ENCODE measurements at regions not wholly inside any gene's neighbourhood (a gene's known extent, or its start where the extent isn't known, plus 50 kb on each side); places are given as distances from the start of the nearest gene placed in this dataset.

DNA sequence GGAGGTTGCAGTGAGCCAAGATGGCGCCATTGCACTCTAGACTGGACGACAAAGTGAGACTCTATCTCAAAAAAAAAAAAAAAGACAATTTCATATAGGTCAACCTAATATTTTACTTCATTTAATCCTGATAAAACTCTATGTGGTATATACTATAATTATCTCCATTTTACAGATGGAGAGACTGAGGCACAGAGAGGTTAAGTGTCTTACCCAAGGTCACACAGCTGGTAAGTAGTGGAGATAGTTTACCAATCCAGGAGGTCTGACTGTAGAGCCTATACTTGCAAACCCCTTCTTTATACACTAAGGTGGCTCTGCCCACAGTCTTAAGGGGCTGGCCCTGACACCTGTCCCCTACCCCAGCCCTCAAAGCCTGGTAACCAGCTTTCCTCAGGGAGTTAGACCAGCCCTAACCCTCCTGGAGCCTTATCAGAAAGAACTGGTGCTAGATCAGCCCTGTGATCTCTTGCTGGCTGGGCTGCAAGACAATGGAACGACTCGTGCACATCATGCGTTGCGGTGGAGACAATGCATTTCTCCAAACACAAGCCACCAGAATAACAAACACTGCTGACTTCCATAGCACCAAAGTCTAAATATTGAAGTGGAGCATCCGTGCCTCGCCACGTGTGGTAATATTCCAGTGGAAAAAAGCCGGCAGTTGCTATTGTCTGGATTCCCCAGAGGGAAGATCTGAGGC, 60.0 kb upstream of the SMAD3 start:
- no peak overlapping the region for H3K27ac Mint-ChIP-seq (ENCODE audit: unreplicated experiment)
- no peaks in the 10 kb centered on the region for H3K36me3 Mint-ChIP-seq (ENCODE audit: low read depth, unreplicated experiment)
- DNase-seq (ENCODE audit: low spot score): no peak
- no peak overlapping the region for H3K4me3 Mint-ChIP-seq (ENCODE audit: unreplicated experiment)
- no peaks in the 10 kb centered on the region for H3K4me1 Mint-ChIP-seq (ENCODE audit: unreplicated experiment)
- H3K9me3 Mint-ChIP-seq (ENCODE audit: unreplicated experiment): no peaks in the 10 kb centered on the region
- TF ChIP-seq, protein P1, sequence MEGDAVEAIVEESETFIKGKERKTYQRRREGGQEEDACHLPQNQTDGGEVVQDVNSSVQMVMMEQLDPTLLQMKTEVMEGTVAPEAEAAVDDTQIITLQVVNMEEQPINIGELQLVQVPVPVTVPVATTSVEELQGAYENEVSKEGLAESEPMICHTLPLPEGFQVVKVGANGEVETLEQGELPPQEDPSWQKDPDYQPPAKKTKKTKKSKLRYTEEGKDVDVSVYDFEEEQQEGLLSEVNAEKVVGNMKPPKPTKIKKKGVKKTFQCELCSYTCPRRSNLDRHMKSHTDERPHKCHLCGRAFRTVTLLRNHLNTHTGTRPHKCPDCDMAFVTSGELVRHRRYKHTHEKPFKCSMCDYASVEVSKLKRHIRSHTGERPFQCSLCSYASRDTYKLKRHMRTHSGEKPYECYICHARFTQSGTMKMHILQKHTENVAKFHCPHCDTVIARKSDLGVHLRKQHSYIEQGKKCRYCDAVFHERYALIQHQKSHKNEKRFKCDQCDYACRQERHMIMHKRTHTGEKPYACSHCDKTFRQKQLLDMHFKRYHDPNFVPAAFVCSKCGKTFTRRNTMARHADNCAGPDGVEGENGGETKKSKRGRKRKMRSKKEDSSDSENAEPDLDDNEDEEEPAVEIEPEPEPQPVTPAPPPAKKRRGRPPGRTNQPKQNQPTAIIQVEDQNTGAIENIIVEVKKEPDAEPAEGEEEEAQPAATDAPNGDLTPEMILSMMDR (IDR thresholded peaks at IDR 0.05; ENCODE audit: unreplicated experiment): no peak
- H3K27me3 Mint-ChIP-seq (ENCODE audit: unreplicated experiment): no peaks in the 10 kb centered on the region

DNA sequence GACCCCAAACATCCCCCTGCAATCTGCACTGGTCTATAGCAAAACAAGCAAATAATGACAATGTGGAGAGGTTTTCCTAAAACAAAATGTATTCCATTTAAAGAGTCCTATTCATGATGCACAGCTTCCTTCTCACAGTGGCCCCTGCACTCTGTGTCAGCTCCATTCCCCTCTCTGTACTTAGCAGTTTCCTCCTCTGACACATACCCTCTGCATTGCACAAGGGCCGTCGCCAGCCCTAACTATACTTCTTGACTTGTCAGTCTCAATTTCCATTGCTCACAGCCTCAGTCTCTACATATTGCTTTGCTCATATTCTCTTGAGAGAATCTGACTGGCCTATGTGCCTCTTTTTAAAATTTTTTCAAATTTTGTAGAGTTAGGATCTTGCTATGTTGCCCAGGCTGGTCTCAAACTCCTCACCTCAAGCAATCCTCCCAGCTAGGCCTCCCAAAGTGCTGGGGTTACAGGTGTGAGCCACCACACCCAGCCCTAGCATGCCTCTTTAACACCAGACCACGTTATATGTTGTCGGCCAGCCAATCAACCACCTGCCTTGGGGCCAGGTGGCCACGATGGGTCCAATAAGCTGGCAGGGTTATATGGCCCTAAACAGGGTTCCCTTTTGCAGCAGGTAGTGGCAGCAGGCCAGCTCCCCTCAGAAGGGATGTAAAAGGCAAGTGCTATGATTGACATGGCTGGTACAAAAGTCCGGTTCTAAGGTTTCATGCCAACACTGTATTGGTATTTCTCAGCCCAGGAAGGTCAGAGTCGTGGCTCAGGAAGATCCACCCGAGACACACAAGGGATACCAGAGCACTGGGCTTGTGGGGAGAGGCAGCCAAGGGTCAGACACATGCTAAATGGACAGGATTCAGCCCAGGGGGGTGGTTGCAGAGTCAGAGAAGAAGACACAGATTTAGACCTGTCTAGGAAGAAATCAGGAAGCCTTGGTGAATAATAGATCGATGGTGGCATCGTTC, 59.0 kb upstream of the SMAD3 start:
- no peaks in the 10 kb centered on the region for H3K27me3 Mint-ChIP-seq (ENCODE audit: unreplicated experiment)
- TF ChIP-seq, protein P1 (IDR thresholded peaks at IDR 0.05; ENCODE audit: unreplicated experiment): no peak
- no peak overlapping the region for H3K27ac Mint-ChIP-seq (ENCODE audit: unreplicated experiment)
- no peaks in the 10 kb centered on the region for H3K36me3 Mint-ChIP-seq (ENCODE audit: low read depth, unreplicated experiment)
- no peaks in the 10 kb centered on the region for H3K9me3 Mint-ChIP-seq (ENCODE audit: unreplicated experiment)
- no peak overlapping the region for H3K4me3 Mint-ChIP-seq (ENCODE audit: unreplicated experiment)
- no peaks in the 10 kb centered on the region for H3K4me1 Mint-ChIP-seq (ENCODE audit: unreplicated experiment)
- no peak for DNase-seq (ENCODE audit: low spot score)

DNA sequence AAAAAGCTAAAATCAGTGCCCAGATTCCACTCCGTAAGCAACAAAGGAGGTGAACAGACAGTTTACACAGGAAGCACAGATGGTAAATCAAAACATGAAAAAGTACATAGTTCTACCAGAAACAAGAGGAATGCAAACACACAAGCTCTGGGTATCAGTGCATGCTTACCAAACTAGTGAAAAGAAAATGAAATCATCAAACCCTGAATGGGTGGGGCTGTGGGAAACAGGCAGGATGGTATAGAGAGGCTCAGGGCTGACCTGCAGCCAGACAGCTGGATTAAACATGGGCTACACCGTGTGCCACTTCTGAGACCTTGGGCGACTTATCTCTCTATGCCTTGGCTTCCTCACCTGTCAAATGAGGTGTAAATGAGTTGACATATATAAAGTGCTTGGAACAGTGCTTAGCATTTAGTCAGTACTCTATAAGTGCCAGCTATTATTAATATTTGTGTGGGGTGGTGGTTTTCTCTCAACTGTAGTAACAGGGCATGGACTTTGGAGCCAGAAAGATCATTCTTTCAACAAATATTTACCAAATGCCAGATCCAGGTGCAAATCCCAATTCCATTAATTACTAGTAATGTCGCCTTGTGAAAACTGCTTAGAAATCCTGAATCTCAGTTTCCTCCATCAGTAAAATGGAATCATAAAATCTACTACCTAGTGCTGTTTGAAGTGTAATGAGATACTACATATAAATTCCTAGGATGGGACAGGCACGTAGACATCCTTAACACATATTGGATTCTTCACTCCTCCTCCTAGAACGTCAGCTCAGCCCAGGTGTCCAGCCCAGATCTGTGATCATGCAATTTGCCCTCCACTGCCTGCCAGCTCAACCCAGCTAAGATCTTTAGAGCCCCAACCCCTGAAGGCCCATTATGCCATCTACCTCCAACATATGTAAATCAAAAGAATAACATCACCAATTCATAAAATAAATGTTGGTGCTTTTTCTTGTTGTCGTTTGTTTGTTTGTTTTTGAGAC, 55.5 kb upstream of the SMAD3 start:
- DNase-seq (ENCODE audit: low spot score): no peak
- Mint-ChIP-seq H3K9me3 (ENCODE audit: unreplicated experiment) (no peaks in the 10 kb centered on the region), H3K27me3 (ENCODE audit: unreplicated experiment) (no peaks in the 10 kb centered on the region), H3K36me3 (ENCODE audit: low read depth, unreplicated experiment) (no peaks in the 10 kb centered on the region), H3K27ac (ENCODE audit: unreplicated experiment) (no peak overlapping the region), H3K4me3 (ENCODE audit: unreplicated experiment) (no peak overlapping the region), H3K4me1 (ENCODE audit: unreplicated experiment) (peaks cover 15% of the 10 kb centered on the region)
- TF ChIP-seq, protein P1 (IDR thresholded peaks at IDR 0.05; ENCODE audit: unreplicated experiment): no peak

DNA sequence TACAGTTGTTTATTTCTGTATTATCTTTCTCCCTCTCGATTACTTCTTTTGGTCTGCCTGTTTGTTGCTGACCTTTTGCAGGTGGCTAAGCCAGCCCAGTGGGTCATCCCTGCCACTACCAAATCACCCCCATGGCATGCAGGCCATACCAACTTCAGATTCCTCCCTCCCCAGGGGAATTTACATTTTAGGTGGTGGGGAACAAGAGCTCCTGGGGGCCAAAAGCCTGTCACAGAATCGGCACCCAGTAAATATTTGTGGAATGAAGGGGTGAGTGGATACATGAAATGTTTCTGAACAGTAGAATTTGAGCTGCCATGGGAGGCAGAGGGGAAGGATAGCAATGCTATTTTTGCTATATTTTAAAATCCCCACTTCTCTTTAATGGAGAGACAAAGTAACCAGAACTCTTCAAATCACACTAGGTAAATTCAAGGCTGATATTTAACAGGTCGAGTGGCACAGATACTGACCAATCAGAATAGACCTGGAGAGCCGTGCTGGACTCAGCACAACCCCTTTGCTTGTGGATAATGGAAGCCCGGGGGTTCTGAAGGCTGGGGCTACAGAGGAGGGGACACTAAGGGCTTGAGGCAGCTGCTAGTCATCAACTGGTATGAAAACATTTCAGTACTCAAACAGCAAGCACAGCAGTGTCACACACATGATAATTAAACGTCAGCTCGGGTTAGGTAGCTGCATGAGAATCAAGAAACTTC, 54.3 kb upstream of the SMAD3 start:
- peaks cover 15% of the 10 kb centered on the region for H3K4me1 Mint-ChIP-seq (ENCODE audit: unreplicated experiment)
- DNase-seq (ENCODE audit: low spot score): no peak
- no peak overlapping the region for H3K27ac Mint-ChIP-seq (ENCODE audit: unreplicated experiment)
- TF ChIP-seq, protein P1 (IDR thresholded peaks at IDR 0.05; ENCODE audit: unreplicated experiment): no peak
- H3K4me3 Mint-ChIP-seq (ENCODE audit: unreplicated experiment): no peak overlapping the region
- no peaks in the 10 kb centered on the region for H3K27me3 Mint-ChIP-seq (ENCODE audit: unreplicated experiment)
- H3K36me3 Mint-ChIP-seq (ENCODE audit: low read depth, unreplicated experiment): no peaks in the 10 kb centered on the region
- H3K9me3 Mint-ChIP-seq (ENCODE audit: unreplicated experiment): no peaks in the 10 kb centered on the region

Measured in endothelial cell (in vitro differentiated cells).